Mucosa of descending colon (tissue), 3 donors: ENCODE measurements at regions not wholly inside any gene's neighbourhood (a gene's known extent, or its start where the extent isn't known, plus 50 kb on each side); places are given as distances from the start of the nearest gene placed in this dataset.

Source experiments
- ATAC-seq: fragments of 200-7000 bp; cut with Tn5 transposase; one replicate; pipeline ENCODE4 v1.9.1; 2020; ENCODE audit warnings: mild to moderate bottlenecking, moderate library complexity
- DNase-seq, 3 donors: peaks; one replicate each; pipeline ENCODE4 v3.0.0-alpha.2; 2020
- H3K36me3 ChIP-seq: fragments of 200-600 bp; one replicate; pipeline ENCODE4 v1.8.0; 2021; ENCODE audit warnings: low read depth, mild to moderate bottlenecking
- H3K4me1 ChIP-seq: fragments of 200-600 bp; one replicate; pipeline ENCODE4 v1.8.0; 2021; ENCODE audit warnings: low read depth, mild to moderate bottlenecking
- H3K4me3 ChIP-seq: fragments of 200-600 bp; one replicate; pipeline ENCODE4 v1.8.0; 2021; ENCODE audit warnings: mild to moderate bottlenecking
- H3K9me3 ChIP-seq: fragments of 200-600 bp; one replicate; pipeline ENCODE4 v1.8.0; 2021; ENCODE audit warnings: mild to moderate bottlenecking
- CTCF ChIP-seq: fragments of 200-600 bp; IDR thresholded peaks from one replicate; pipeline ENCODE4 v1.8.0; 2022; ENCODE audit warnings: antibody characterized with exemption, mild to moderate bottlenecking
- intact Hi-C, 2 donors: fragments of 100-400 bp; cut with DNase I in 1 of 2; cut with micrococcal nuclease in 1 of 2; formaldehyde crosslinking; loops; one replicate each; pipeline versions ENCODE4 v1.11.0 to v1.11.1; 2022; cut with DNase I, micrococcal nuclease
- donor health status: DM: no; HTN: no; CAD: no; lungs with moderate emphysema.
- donor health status: DM: no; HTN: no; CAD: no.
- donor health status: DM: no; HTN: yes; CAD: no.

DNA sequence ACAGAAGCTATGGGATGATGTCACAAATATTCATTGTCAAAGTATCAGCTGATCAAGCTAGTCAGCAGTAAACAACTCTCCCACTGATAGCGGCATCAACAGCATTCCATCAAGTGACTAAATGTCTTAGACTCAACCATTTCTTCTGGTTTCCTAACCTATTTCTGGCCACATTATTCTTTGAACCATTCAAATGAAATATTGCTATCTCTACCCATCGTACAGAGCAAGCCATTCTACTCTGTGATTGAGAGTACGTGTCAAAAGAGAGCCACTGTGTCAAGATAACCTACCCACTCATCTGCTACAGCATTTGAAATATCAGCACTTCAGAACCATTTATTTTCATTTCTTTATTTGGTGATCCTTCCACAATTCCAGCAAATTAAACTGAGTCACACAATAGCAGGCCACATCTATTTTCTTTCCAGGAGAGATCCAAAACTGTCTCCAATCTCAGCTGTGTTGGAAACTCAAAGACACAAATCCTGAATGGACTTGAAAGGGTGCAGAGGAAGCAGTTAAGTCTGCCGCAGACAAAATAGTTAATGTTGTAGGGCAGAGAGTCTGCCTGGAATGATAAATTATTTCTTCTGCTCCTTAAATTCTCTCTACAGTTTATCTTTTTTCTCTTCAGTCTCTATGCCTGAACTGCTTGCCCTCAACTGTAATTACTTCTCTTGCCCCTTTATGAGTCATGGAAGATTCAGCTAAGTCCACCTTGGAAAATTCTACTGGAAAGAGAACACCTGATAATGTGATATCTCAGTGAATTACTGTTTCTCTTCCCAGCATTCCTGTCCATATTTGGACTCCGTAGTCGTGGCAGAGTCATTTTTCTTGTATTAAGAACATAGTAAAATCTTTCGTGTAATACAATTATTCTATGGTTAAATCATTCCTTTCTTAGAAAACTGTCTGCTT lies 364.8 kb downstream of the PDGFC start:
- TF ChIP-seq CTCF: no peak
- intact Hi-C loops: no loop called here
- no peak for DNase-seq

DNA sequence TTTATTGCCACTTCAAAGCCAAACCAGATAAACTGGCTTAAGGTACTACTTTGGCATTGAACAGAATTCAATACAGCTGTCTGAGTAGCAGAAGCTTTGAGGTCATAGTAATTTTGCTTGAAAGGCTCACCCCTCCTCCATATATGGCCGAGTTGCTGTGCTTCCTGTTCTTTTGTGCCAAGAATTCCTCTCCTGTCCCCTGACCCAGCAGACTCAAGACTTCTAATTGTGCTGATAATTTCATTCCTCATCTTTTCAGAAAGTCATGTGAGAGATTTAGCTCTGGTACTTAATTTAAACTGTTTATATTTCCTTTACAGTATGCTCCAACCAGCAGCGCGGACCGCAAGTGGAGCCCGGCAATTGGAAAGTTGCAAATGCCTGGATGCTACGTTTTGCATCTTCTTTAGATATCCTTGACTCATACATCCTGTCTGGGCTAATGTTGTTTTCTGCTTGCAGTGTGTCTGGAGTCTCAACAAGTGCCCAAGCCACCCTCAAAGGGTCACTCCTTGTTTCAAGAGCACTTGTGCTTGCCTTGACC lies 373.4 kb downstream of the PDGFC start:
- TF ChIP-seq CTCF: no peak
- DNase-seq: no peak
- H3K4me1 ChIP-seq: no peaks in the 10 kb centered on the region
- intact Hi-C loops: no loop called here
- ATAC-seq: peak; percentile 50
- no peaks in the 10 kb centered on the region for H3K36me3 ChIP-seq
- H3K4me3 ChIP-seq: no peak overlapping the region
- no peaks in the 10 kb centered on the region for H3K9me3 ChIP-seq

More for the DNA sequence above, 364.8 kb downstream of the PDGFC start:
- Histone ChIP-seq H3K9me3 (no peaks in the 10 kb centered on the region), H3K4me3 (no peak overlapping the region), H3K36me3 (no peaks in the 10 kb centered on the region), H3K4me1 (no peaks in the 10 kb centered on the region)
- ATAC-seq: no peak

DNA sequence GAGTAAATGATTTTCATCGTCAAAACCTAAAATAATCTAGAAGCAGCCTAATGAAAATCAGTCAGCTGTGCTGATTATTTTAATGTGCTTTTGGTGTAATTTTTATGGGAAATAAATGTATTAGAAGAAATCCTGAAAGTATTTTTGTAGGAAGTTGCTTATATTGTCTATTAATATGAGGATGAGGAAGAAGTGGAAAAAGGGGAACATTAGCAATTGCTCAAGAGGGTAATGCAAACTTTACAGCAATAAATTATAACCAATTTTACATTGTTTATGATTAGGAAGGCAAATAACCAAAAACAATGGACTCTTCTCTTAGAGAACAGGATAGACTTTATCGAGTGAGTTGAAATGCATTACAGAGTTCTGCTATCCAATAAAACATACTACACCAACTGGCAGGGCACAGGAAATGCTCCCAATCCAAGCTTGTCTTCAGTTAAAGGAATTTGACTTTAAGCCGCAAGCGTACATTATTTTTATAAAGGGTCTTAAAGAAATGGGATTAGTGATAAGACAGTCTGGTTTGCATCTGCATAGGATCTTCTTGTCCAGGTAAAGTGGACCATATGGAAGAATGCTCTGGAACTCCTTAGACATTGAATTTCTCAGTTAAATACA lies 374.8 kb downstream of the PDGFC start:
- no peak for ATAC-seq
- no peaks in the 10 kb centered on the region for H3K4me1 ChIP-seq
- no peak for TF ChIP-seq CTCF
- intact Hi-C loops: no loop called here
- H3K9me3 ChIP-seq: no peaks in the 10 kb centered on the region
- H3K36me3 ChIP-seq: no peaks in the 10 kb centered on the region
- no peak for DNase-seq
- no peak overlapping the region for H3K4me3 ChIP-seq

- ATAC-seq: no peak
- intact Hi-C loops: no loop called here
Observed at GRCh38 chr4:156596026-156596425, 375.6 kb downstream of the PDGFC start.

DNA sequence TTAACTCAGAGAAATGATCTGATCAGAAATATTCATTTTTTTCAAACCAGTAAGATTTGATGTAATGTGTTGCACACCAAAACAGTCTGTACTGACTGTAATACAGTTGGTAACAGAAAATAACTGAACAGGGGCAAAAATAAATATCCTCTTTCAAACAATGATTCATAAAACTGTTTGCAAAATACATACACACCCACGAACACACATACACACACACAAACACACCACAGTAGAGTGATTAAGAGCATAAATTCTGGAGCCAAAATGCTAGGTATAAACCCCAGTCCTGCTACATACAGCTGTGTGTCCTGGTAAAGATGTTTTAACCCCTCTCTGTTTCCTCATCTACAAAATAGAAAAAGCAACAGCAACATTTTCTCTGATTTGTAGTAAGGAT lies 376.6 kb downstream of the PDGFC start:
- ATAC-seq (no peak), DNase-seq (no peak)
- Histone ChIP-seq H3K36me3 (no peaks in the 10 kb centered on the region), H3K9me3 (no peaks in the 10 kb centered on the region), H3K4me1 (no peaks in the 10 kb centered on the region), H3K4me3 (no peak overlapping the region)
- no peak for TF ChIP-seq CTCF
- intact Hi-C loops: no loop called here

More at GRCh38 chr4:156596026-156596425, 375.6 kb downstream of the PDGFC start:
- TF ChIP-seq CTCF: no peak
- DNase-seq: no peak
- Histone ChIP-seq H3K36me3 (no peaks in the 10 kb centered on the region), H3K4me3 (no peak overlapping the region), H3K4me1 (no peaks in the 10 kb centered on the region), H3K9me3 (no peaks in the 10 kb centered on the region)
